Small intestine (tissue), 7 donors: ENCODE measurements at regions not wholly inside any gene's neighbourhood (a gene's known extent, or its start where the extent isn't known, plus 50 kb on each side); places are given as distances from the start of the nearest gene placed in this dataset.

ENCODE experiments used
- DNase-seq, 2 donors: peaks; one replicate each; pipeline versions ENCODE4 v3.0.0 to v3.0.0-alpha.2; 2013
- FAIRE-seq: peaks from 2 replicates; lab custom pipeline; 2012; peaks lifted over from hg19 to GRCh38; lab: Jason Lieb, UNC
- H3K27ac ChIP-seq, 3 donors: one replicate each; pipeline ENCODE4 v1.5.1; 2013; ENCODE audit warnings: low read length in 2 of 3, mild to moderate bottlenecking in 2 of 3, control low read depth in 1 of 3, inconsistent platforms in 1 of 3, low read depth in 1 of 3, moderate library complexity in 1 of 3
- H3K27me3 ChIP-seq, 3 donors: one replicate each; pipeline ENCODE4 v1.6.1; 2013; ENCODE audit warnings: low read length in 3 of 3, inconsistent platforms in 1 of 3; ENCODE audit not compliant: control insufficient read depth in 3 of 3, insufficient read depth in 3 of 3
- H3K36me3 ChIP-seq, 3 donors: one replicate each; pipeline ENCODE4 v1.6.1; 2013; ENCODE audit warnings: low read length in 3 of 3, inconsistent platforms in 1 of 3, low read depth in 1 of 3, mild to moderate bottlenecking in 1 of 3, moderate library complexity in 1 of 3; ENCODE audit not compliant: control insufficient read depth in 3 of 3, insufficient read depth in 2 of 3
- H3K4me1 ChIP-seq, 3 donors: one replicate each; pipeline ENCODE4 v1.6.1; 2013; ENCODE audit warnings: low read length in 2 of 3, inconsistent platforms in 1 of 3, low read depth in 1 of 3, mild to moderate bottlenecking in 1 of 3, moderate library complexity in 1 of 3; ENCODE audit not compliant: control insufficient read depth in 3 of 3, insufficient read depth in 2 of 3
- H3K4me3 ChIP-seq, 3 donors: one replicate each; pipeline ENCODE4 v1.5.1; 2013; ENCODE audit warnings: low read length in 3 of 3, control low read depth in 1 of 3, inconsistent platforms in 1 of 3, low read depth in 1 of 3, mild to moderate bottlenecking in 1 of 3, moderate library complexity in 1 of 3
- H3K9me3 ChIP-seq, 2 donors: one replicate each; pipeline ENCODE4 v1.6.1; 2013; ENCODE audit warnings: low read depth in 1 of 2, low read length in 1 of 2; ENCODE audit not compliant: control insufficient read depth in 2 of 2, insufficient read depth in 1 of 2
- WGBS, 3 donors: extraction: QIAGEN DNeasy Blood & Tissue Kit; methylation state at CpG; one replicate each; pipeline ENCODE4 v1.1.7; 2013; 5-methylcytosine and 5-hydroxymethylcytosine counted together
- donor health status: healthy with polysubstance abuse.
- donor health status: control.
- donor health status: control.
- donor health status: Bipolar disorder and iron deficiency.
- donor health status: healthy.

DNA sequence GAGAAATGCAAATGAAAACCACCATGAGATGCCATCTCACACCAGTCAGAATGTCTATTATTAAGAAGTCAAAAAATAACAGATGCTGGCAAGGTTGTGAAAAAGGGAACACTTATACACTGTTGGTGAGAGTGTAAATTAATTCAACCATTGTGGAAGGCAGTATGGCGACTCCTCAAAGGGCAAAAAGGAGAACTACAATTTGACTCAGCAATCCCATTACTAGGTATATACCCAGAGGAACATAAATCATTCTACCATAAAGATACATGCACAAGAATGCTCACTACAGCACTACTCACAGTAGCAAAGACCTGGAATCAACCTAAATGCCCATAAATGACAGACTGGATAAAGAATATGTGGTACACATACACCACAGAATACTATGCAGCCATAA is 161.1 kb upstream of the PDGFD start:
- DNase-seq (no peak), FAIRE-seq (no peak)
- Histone ChIP-seq H3K9me3 (no peaks in the 10 kb centered on the region), H3K4me3 (no peak overlapping the region), H3K27ac (no peak overlapping the region), H3K4me1 (no peaks in the 10 kb centered on the region), H3K27me3 (no peaks in the 10 kb centered on the region), H3K36me3 (no peaks in the 10 kb centered on the region)
- 70 to 84% (median 81%) methylated on average over 1 of the region's 1 CpG for WGBS, 3 donors

DNA sequence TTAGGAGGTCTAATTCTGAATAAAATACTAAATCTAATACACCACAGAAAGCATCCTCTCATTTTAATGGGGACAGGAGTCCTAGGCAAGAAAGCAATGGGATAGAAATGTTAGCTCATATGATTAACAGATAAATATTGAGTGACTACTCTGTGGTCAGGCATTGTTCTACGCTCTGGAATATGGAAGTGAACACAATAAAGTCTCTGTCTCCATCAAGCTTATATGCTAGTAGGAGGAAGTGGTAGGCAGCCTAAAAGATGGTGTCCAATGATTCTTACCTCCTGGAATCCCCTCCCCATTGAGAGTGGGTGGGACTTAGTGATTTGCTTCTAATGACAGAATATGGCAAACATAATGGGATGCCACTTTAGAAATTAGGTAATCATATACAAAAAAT is 160.3 kb upstream of the PDGFD start:
- no peaks in the 10 kb centered on the region for H3K36me3 ChIP-seq
- WGBS, 3 donors: 86 to 90% (median 89%) methylated on average over 1 of the region's 1 CpG
- no peaks in the 10 kb centered on the region for H3K9me3 ChIP-seq
- no peaks in the 10 kb centered on the region for H3K4me1 ChIP-seq
- H3K27me3 ChIP-seq: no peaks in the 10 kb centered on the region
- H3K27ac ChIP-seq: no peak overlapping the region
- no peak for FAIRE-seq
- no peak overlapping the region for H3K4me3 ChIP-seq
- DNase-seq: no peak

DNA sequence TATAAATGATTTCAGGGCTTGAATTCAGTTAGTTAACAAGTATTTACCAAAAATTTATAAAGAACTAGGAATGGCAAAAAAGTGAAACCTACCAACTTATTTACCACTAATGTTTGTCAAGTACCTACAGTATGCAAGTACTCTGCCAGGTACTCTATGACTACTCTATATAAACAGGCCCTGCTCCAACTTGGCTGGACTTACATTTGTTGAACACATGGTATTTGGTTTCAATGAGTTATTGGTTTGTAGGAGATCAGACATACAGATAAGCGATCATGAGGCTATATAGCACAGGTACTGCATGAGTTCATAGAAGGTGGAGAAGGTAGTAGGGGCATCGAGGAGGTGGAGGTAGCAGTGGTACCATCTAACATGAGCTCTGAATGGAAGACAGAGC is 159.9 kb upstream of the PDGFD start:
- Histone ChIP-seq H3K4me1 (no peaks in the 10 kb centered on the region), H3K27me3 (no peaks in the 10 kb centered on the region), H3K9me3 (no peaks in the 10 kb centered on the region), H3K27ac (no peak overlapping the region), H3K36me3 (no peaks in the 10 kb centered on the region), H3K4me3 (no peak overlapping the region)
- 90 to 95% (median 95%) methylated on average over 2 of the region's 2 CpGs for WGBS, 3 donors
- no peak for DNase-seq
- no peak for FAIRE-seq

DNA sequence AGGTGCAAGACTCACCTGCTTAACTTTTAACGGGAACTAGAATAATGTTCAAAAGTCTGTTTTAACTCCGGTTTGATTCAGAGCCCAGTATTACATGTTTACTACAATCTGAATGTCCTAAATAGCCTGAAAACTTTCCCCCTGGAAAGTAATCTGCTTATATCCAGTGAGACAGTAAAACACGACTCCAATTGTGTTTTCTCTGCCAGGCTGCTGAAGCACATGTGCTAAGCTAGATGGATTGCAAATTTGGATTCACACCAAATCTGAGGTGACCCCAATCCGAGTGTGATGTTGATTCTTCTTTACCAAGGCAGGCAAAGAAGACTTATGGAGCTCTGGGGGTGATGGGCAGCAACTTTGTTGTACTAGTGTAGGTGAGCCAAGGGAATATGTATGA is 158.7 kb upstream of the PDGFD start:
- whole genome bisulfite sequencing, 3 donors: 56 to 65% (median 57%) methylated on average over 4 of the region's 4 CpGs
- H3K4me1 ChIP-seq: no peaks in the 10 kb centered on the region
- DNase-seq (no peak), FAIRE-seq (no peak)
- no peaks in the 10 kb centered on the region for H3K27me3 ChIP-seq
- H3K9me3 ChIP-seq: no peaks in the 10 kb centered on the region
- H3K4me3 ChIP-seq: no peak overlapping the region
- H3K27ac ChIP-seq: no peak overlapping the region
- no peaks in the 10 kb centered on the region for H3K36me3 ChIP-seq

DNA sequence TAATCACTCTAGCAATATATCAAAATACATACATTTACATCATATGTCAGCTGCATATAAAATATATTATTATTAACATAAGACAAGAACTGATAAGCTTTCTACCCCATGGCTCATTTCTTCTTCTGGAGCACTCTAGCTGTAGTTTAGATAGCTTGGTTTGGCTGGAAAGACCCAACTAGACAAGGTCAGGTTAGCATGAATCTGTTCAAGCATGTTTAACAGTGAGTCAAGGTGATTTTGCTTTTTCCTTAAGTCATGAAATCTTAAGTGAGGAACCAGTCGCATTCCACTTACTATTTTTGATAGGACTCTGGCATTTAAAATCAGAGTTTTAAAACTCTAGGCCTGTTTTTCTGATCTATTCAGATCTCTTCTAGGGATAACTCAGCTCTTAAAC is 157.0 kb upstream of the PDGFD start:
- Histone ChIP-seq H3K27me3 (no peaks in the 10 kb centered on the region), H3K9me3 (no peaks in the 10 kb centered on the region), H3K4me1 (no peaks in the 10 kb centered on the region), H3K27ac (no peak overlapping the region), H3K4me3 (no peak overlapping the region), H3K36me3 (no peaks in the 10 kb centered on the region)
- FAIRE-seq (no peak), DNase-seq (no peak)
- 91 to 95% (median 92%) methylated on average over 1 of the region's 1 CpG for WGBS, 3 donors

DNA sequence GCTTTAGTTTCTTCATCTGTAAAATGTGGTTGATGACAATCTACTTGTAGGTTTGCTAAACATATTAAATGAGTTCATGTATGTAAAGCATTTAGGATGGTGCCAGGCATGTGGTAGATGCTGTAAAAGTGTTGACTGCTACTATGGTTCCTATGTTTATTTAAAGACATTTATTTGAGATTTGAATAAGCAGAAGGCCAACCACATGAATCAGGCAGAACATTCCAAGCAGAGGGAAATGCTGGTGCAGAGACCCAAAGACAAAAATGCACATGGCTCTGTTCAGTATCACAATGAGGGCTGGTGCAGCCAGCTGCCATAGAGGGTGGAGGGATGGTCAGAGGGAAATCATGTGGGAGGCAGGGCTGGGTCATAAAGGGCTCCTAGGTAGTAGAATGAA is 156.2 kb upstream of the PDGFD start:
- DNase-seq (no peak), FAIRE-seq (no peak)
- H3K4me3 ChIP-seq: no peak overlapping the region

DNA sequence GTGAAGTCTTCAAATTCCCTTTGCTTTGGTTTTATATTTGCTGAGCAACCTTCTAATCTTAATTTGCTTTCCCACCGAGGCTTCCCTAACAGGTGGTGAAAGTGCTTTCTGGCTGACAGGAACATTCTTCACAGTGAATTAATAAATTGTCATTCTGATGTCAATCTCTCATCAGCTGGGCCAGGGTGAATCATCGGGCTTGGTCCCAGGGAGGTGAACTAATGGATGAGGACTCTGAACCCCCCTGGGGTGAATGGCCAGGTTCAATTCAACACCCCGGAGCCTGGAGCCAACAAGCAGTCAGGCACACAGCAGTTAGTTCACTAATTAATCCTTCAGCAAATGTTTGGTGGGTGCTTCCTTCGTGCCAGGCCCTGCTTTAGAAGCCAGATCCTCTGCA is 155.4 kb upstream of the PDGFD start:
- no peaks in the 10 kb centered on the region for H3K4me1 ChIP-seq
- 28 to 65% (median 45%) methylated on average over 4 of the region's 4 CpGs for WGBS, 3 donors
- no peak for DNase-seq
- H3K27ac ChIP-seq: no peak overlapping the region
- no peak for FAIRE-seq
- no peaks in the 10 kb centered on the region for H3K9me3 ChIP-seq
- H3K36me3 ChIP-seq: no peaks in the 10 kb centered on the region
- H3K27me3 ChIP-seq: no peaks in the 10 kb centered on the region
- H3K4me3 ChIP-seq: no peak overlapping the region

More for the DNA sequence above, 156.2 kb upstream of the PDGFD start:
- no peaks in the 10 kb centered on the region for H3K36me3 ChIP-seq
- no peak overlapping the region for H3K27ac ChIP-seq
- no peaks in the 10 kb centered on the region for H3K9me3 ChIP-seq
- no peaks in the 10 kb centered on the region for H3K4me1 ChIP-seq
- H3K27me3 ChIP-seq: no peaks in the 10 kb centered on the region

DNA sequence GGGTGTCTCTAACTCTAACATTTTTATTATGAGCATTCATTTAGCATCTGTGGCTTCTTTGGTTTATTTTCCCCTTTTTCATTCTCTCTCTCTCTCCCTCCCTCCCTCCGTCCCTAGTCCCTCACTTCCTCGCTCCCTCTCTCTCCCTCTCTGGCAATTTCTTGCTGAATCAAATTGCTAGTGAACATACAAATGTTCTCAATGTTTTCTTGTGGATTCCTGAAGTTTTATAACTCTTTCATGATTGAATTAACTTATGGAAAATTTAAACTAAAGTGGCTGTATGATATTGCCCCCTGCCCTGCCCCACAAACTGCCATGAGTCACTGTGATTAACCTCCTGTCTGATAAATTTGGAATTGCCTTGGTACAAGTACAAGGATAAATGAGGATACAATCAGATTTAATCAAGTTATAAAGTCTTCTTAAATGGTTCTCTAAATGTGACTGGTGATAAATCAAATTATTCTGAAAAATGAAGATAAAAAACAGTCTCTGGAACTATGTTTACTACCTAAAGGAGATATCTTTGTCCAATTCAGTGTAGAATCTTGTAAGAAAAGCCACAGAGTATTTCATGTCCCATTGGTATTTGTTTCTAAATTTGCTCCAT is 143.0 kb upstream of the PDGFD start:
- 78 to 83% (median 81%) methylated on average over 2 of the region's 2 CpGs for WGBS, 3 donors

DNA sequence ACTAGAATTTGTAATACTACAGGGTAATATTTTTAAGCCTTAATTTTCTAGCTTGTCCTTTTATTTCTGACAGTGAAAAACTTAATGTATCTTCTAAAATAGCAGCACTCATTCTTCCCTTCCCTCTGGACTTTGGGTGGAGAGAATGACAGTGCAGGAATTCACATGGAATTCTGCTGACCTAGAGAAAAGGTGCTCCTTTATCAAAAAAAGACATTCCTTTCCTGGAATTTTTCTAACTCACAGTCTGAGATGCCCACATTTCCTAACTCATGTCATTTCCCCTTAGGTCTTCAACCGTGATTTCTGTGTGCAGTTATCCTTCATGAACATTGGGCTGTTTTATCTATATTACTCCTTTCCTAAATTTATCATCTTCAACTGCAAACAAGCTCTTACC is 137.8 kb upstream of the PDGFD start:
- no peak for DNase-seq
- Histone ChIP-seq H3K4me1 (no peaks in the 10 kb centered on the region), H3K36me3 (no peaks in the 10 kb centered on the region), H3K27ac (no peak overlapping the region), H3K27me3 (no peaks in the 10 kb centered on the region), H3K9me3 (no peaks in the 10 kb centered on the region), H3K4me3 (no peak overlapping the region)
- FAIRE-seq: no peak
- 65 to 77% (median 76%) methylated on average over 1 of the region's 1 CpG for WGBS, 3 donors

More for the DNA sequence above, 143.0 kb upstream of the PDGFD start:
- DNase-seq (no peak), FAIRE-seq (no peak)
- no peaks in the 10 kb centered on the region for H3K36me3 ChIP-seq
- no peaks in the 10 kb centered on the region for H3K4me1 ChIP-seq
- H3K27me3 ChIP-seq: no peaks in the 10 kb centered on the region
- H3K9me3 ChIP-seq: no peaks in the 10 kb centered on the region
- no peak overlapping the region for H3K4me3 ChIP-seq
- H3K27ac ChIP-seq: no peak overlapping the region
